NB4 (cell line): ENCODE measurements at regions not wholly inside any gene's neighbourhood (a gene's known extent, or its start where the extent isn't known, plus 50 kb on each side); places are given as distances from the start of the nearest gene placed in this dataset.

Experiments
- DNase-seq: peaks from one replicate; pipeline ENCODE4 v3.0.0; 2010; ENCODE audit warnings: low read depth
- H3K4me3 ChIP-seq: one replicate; pipeline ENCODE4 v1.5.1; 2011; ENCODE audit warnings: mild to moderate bottlenecking, low read depth, low read length, moderate library complexity
- CTCF ChIP-seq: IDR thresholded peaks from one replicate; pipeline ENCODE4 v1.5.1; 2012; ENCODE audit warnings: low read depth, low read length
- MAX ChIP-seq: IDR thresholded peaks from 2 replicates; pipeline ENCODE4 v1.6.1; 2011; ENCODE audit warnings: low read depth, low read length
- MYC ChIP-seq: IDR thresholded peaks from 2 replicates; pipeline ENCODE4 v1.6.1; 2011; ENCODE audit warnings: low read depth, low read length
- POLR2A ChIP-seq: IDR thresholded peaks from 2 replicates; pipeline ENCODE4 v1.6.1; 2011; ENCODE audit warnings: mild to moderate bottlenecking; ENCODE audit not compliant: insufficient read length; ENCODE audit errors: extremely low read depth

DNA sequence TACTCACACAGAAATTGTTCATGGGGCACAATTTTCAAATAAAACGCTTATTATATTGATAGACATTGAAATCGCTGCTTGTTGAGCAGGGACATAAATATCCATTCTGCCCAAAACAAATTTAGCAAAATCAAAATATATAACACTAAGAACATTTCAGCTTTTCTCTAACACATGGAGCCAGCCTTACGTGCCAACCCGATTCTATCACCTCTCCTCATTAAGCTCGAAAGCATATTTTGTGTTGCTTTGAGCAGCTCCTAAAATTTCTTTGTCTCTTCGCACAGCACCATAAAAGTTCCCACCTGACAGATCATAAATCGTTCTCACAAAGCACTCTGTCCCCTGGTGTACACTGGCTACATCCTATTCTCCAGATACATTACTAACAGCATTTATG lies 1034.4 kb upstream of the KLHL29 start:
- TF ChIP-seq MAX (no peak), POLR2A (no peak), MYC (no peak), CTCF (no peak)
- DNase-seq, result no peak
- H3K4me3 ChIP-seq, result no peak overlapping the region

DNA sequence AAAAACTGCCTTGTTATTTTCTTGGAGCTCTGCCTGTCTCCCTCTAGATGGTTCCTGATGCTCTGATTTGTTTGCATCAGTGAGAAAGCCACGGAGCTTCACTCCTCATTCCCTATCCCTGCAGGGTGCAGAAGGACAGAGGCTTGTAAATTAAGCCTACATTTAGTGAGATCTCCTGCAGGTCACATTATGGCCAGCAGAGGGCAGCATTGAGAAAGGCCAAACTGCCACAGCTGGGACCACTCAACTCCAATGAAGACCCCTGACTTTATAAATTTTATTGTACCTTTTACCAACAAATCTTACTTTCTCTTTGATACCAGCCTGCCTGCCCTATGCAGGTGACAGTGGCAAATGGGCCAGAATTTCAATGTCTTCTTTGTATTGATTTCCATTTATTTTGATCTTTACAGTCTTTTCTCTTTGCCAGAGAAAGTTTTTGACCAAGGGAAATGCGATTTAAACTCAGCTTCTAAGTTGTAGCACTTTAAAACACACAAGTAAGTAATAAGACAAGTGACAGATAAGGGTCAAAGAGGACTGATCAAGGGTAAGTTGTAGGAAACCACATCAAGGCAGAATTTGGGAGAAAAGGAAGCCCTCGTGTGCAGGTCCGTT lies 1029.1 kb upstream of the KLHL29 start:
- H3K4me3 ChIP-seq, result no peak overlapping the region
- DNase-seq, result peak; percentile 38
- TF ChIP-seq MAX, result no peak
- TF ChIP-seq CTCF, result peak; percentile 91

DNA sequence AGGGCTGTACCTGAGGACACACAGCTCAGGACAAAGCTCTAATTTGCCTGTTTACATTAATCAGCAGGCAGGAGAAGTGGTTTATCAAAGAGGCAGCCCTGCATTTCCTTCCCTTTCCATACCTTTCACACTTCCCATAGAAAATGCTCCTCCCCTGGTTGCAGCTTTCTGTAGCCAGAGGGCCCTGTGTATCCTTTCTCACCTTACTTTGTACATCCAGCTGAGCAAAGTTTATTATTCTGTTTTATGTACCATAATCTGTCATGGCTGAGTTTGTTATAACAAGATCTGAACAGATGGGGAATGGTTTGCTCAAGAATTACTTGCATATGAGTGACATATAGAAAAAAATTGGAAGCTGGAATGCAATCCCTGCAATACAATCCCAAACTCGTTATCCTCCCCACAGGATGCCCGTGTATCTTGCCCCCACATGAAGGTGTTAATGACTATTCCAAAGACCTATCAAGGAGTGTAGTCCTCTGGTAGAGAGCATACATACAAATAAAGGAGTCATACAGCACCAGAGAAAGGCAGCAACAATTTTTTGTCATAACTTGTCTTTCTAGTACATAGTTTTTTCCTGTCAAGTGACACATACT lies 1025.8 kb upstream of the KLHL29 start:
- DNase-seq, result no peak
- TF ChIP-seq CTCF (no peak), MYC (no peak), MAX (no peak), POLR2A (no peak)
- H3K4me3 ChIP-seq, result no peak overlapping the region

GRCh38 chr2:22360735-22361374 lies 1024.1 kb upstream of the KLHL29 start:
- no peak for TF ChIP-seq MYC
- no peak for TF ChIP-seq POLR2A
- no peak for TF ChIP-seq MAX
- no peak for TF ChIP-seq CTCF
- no peak overlapping the region for H3K4me3 ChIP-seq
- DNase-seq, result no peak

GRCh38 chr2:22361571-22361970 lies 1023.4 kb upstream of the KLHL29 start:
- DNase-seq, result no peak
- TF ChIP-seq MAX, result no peak
- no peak for TF ChIP-seq POLR2A
- TF ChIP-seq MYC, result no peak
- no peak for TF ChIP-seq CTCF
- no peak overlapping the region for H3K4me3 ChIP-seq
